DLD1 (cell line): ENCODE measurements at regions not wholly inside any gene's neighbourhood (a gene's known extent, or its start where the extent isn't known, plus 50 kb on each side); places are given as distances from the start of the nearest gene placed in this dataset.

Source experiments
- in situ Hi-C: cut with HindIII; loops from 2 replicates; pipeline ENCODE4 v1.10.0; 2017; ENCODE audit warnings: low sequenced_read_pairs

DNA sequence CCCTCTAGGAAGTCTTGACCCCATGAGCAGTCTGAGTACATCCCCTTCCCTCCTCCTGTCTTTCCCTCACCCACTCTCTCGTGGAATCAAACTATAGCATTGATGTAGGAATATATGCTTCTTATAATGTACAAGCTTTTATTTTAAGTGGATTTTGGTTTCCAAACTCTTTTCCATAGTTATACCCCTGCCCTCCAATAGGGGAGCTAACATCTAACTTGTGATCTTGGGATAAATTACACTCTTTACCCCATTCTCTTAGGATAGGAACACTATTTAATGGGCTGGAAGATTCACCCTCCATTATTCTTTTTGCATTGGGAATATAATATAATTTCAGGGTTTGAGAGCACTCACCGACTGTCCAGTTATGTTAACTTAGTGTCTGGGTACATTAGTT is 465.9 kb downstream of the GATA3 start:
- in situ Hi-C loops: no loop called here

DNA sequence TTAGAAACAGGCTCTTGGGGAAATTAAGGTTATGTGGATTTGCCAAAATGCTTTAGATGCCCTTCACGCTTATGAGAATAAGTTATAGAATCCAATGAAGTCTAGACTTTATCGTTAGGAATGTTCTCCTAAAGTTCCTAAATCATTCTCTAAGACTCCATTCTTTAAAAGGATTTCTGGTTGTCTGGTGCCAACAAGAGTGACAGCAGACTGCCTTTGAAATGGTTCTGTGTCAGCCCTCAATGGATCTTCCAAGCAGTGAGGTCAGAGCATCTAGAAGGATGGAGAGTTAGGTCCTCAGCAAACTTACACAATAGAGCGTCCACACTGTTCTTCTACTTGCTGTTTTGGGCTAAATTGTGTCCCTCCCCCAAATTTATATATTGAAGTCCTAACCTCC is 473.3 kb downstream of the GATA3 start:
- in situ Hi-C loops: no loop called here

DNA sequence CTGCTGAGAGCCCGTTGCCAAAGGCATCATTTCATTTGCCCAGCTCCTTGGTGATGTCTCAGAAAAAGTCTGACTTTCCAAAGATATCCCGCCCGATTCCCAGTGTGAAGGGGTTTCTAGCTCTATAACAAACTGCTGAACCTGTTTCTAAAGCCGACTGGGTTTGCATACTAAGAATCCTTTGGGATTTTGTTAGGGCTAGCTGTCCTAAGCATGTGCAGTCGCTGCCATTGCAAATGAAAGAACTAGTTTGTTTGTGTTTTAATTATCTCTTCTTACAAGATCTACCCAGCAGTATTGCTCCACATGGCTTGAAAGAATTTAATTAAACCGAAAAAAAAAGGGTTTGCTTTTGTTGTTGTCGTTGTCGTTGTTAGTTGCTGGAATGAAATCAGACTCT is 476.6 kb downstream of the GATA3 start:
- in situ Hi-C loops: no loop called here

DNA sequence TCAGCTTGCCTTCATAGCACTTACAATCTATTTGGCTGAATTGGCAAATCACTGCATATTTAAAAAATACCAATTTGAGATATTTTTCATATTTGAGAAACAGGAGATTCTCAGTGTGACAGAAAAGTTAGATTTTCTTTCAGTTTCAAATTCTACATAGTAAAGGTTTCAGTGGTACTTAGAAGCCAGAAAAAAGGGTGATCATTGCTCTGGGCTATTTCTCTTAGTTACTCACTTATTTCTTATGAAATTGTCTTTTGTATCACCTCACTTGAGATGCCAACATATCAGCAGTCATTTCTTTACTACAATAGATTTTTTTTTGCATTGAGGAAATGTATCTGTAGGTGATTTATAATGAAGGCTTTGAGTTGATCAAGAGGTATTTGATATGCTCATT is 478.2 kb downstream of the GATA3 start:
- in situ Hi-C loops: no loop called here

DNA sequence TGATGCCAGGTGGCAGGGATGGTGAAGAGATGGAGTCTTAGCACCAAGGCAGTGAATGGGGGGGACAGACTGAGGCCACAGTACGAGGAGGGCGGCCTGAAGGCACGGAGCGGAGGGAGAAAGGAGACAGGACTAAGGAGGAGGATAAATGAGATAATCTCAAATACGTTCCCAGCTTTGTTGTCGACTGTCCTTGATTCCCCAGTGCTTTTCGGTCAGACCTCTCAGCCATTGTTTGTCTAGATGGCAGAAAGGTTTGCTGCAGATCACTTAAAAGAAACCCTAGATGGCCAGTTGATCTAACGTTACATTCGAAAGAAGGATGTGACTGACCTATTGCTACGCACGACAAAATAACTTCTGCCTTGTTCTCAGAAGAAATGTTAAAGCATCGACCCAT is 479.0 kb downstream of the GATA3 start:
- in situ Hi-C loops: no loop called here

DNA sequence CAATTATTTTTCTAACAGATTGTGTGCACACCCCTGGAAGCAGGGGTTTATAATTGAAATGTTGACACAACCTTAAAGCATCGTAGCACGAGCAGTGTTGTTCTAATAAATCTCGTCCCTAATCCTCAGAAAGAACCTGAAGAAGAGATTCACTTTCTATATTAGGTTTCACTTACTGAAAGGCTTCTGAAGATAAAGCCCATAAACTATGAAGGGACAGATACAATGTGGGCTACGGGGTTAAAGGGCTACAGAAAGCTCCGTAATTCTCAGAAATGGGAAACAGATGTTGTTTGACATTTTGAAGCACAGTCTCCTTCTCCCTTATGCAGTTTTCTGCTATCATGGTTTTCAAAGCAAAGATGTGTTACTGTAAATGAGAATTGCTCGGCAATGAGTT is 479.6 kb downstream of the GATA3 start:
- in situ Hi-C loops: no loop called here

DNA sequence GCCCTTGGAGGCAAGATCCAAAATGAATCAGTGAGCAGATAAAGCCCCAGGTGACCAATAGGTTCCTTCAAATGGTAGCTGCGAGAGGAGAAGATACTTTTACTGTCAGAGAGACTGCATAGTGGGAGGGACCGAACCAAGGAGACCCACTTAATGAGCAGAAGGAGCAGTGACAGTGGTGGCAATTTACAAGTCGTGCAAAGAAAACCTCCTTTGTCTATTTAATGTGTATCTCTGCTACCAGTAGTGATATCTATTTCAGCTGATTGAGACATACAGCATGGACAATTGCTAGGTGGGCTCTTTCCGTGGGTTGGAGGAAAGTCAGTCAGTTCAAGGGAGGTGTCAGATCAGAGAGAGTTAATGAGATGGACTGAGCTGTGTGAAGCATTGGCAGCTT is 480.4 kb downstream of the GATA3 start:
- in situ Hi-C loops: no loop called here

DNA sequence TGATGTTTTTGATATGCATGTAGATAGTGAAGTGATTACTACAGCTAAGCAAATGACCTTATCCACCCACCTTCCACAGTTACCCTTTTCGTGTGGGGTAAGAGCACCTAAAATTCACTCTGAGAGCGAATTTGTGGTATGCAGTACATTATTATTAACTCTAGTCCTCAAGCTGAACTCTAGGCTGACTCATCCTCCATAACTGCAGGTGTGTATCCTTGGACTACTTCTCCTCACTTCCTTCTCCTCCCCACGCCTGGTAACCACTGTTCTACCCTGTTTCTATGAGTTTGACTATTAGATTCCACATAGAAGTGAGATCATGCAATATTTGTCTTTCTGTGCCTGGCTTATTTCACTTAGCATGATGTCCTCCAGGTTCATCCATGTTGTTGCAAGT is 484.6 kb downstream of the GATA3 start:
- in situ Hi-C loops: no loop called here

DNA sequence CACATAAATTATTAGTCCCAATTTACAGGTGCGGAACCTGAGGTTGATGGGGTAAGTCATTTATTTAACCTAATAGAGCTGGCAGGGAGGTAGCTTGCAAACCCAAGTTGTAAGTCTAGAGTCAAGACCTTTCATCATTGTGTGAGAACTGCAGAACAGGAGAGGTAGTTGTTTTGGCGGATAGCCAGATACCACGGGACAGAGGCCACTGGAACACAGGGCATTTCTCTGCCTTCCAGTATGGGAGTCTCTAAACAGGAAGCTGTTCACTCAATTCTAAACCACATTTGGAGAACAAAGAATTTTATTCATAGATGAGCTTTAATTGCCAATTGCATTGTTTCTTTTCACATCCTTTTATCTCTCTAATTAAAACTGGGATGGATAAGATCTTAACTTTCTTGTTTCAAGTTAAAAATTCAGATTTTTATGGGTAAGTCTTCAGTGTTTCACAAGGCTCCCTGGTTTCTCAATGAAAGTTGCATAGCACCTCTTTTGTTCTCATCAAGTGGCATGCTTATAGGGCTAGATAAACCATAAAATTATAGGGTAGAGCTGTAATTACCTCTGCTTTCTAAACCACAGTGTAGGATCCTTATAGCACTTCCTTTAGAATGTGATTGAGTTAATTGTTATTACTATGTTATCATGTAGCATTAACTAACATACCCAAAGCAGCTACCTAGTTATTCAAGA is 489.0 kb downstream of the GATA3 start:
- in situ Hi-C loops: no loop called here

DNA sequence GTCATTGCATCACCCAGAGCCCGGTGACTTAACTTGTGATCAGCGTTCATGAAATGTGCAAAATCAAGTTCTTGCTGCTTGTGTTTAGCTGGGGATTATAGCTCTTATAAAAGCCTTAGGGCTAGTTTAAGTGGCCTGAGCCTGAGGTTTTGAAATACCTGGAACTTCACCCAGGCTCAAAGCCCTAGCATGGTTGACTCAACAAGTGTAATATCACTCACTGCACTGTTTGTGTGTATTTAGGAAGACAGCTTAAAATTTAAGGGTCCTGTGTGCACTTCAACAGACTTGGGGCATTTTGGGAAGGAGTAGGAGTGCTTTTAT is 489.5 kb downstream of the GATA3 start:
- in situ Hi-C loops: no loop called here

DNA sequence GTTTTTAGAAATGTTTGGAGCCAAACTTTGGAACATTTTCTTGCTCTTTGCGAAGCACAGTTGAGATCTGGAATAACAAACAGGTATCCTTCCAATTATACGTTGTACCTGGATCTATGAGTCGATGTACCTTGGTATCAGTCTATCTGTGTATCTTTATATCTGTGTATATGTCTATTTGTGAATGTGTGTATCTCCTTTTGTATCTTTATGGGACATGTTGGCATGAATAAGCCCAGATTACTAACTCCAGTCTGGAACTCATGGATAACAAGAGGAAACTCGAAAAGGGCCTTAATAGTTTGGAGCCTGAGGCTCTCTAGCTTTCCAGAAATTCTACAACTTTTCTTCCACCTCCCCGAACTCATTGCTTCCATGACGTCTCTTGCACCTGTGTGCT is 490.0 kb downstream of the GATA3 start:
- in situ Hi-C loops: no loop called here

DNA sequence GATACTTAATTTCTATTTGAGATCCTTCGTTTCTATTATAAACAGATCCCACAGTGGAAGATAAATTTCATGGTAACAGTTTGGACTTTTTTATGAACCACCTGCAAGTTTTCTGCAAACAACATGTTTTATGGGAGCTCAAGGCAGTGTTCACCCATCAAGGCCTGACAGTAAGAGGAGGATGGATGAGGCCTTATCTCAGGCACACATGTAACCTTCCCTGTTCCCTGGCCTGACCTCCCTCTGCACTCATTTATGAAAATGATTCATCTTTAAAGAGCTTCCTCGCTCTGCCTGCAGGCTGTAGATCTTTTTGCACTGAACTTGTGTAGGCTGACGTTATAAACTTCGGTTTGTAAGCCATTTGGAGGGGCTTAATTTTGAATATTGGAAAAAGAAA is 500.1 kb downstream of the GATA3 start:
- in situ Hi-C loops: no loop called here

DNA sequence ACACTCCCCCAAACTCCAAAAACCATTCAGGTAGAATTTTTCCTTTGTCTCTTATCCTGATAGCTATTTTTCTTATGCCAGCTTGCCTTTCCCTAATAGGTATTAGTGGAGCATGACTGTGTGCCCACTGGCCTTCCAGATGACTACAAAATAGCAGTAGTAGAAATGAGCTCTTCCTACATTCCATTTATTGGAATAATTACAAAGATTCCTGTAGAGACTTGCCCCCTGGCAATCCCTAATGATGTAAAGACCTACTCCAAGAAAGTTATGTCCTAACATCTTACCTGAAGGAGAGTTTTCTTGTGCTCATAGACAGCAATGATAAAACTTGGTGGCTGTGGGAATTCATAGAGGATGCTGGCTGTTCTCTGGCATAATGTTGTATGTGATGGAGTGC is 501.8 kb downstream of the GATA3 start:
- in situ Hi-C loops: no loop called here

DNA sequence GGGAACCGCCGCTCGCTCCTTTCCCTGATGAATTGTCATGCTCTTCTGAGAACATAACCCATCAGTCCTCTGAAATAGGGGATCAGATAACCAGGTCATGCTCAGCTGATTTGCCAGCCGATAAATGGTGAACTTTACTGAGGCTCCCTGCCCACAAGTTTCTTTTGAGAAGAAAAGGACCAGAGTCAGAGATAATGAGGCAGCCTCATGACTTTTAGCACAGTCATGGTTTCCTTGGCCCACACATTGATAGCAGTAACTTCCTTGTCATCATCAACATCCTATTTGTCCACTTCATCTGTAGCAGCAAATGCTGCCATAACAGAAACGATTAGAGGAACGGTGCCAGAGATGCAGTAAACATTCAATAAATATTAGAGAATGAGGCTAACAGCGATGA is 509.0 kb downstream of the GATA3 start:
- in situ Hi-C loops: no loop called here

DNA sequence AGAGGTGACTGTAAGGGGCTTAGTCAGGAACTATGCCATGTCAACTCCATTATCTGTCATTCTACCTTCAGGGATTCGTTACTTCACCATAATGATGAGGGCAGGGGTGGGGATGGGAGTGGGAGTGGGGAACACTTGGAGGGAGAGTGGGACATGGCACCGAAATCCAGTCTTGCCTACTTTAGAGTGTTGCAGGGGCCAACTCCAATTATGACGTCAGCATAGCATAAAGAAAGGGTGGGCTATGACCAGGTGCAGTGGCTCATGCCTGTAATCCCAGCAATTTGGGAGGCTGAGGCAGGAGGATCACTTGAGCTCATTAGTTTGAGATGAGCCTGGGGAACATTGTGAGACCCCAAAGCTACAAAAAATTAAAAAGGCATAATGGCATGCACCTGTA is 512.2 kb downstream of the GATA3 start:
- in situ Hi-C loops: no loop called here

DNA sequence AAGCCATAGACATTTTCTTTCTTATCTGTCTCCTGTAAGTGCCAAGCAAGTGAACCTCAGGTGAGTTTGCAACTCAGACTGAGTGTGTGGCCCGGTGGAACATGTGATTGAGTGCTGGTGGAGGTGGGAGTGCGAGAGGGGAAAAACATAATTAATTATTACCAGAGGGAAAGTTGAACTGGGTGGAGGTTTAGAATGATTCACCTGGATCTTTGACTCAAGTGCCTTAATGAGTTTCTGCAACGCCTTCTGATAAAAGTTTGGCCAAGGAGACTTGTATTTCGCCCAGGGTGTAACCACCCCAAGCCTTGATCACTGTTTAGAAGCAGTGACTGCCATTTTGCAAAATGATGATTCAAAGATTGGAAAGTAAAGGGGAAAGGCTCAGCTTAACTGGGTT is 513.9 kb downstream of the GATA3 start:
- in situ Hi-C loops: no loop called here

DNA sequence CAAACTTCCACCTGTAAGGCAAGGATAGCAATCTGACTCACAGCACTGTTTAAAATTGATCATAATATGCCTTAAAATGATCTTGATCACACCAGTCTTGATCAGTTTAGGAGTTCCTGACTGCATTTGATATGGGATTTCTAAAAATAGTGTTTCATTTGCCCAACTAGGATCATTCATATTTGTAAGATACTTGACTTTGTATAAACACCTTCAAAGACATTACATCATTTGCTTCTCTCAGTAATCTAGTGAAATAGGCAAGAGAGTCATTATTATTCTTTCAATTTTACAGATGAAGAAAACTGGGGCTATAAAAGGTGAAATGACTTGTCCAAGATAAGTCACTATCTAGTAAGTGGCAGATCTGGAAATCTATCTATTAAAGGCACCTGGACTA is 521.1 kb downstream of the GATA3 start:
- in situ Hi-C loops: no loop called here

DNA sequence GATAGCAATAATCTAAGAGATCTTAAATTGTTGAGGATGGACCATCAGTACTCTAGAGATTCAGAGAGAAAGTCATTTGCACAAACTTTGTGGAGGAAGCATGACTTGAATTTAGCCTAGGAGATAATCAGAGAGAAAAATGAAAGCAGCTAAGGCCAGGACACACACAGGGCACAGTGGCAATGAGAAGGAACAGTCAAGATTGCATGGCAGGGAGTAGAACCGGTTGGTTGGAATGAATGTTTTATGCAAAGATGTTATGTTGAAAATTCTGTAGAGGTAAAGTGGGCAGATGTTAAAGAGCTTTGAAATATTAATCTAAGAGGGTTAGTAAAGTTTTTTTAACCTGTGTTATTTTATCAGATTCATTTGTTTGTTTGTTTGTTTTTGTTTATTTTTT is 521.8 kb downstream of the GATA3 start:
- in situ Hi-C loops: no loop called here

DNA sequence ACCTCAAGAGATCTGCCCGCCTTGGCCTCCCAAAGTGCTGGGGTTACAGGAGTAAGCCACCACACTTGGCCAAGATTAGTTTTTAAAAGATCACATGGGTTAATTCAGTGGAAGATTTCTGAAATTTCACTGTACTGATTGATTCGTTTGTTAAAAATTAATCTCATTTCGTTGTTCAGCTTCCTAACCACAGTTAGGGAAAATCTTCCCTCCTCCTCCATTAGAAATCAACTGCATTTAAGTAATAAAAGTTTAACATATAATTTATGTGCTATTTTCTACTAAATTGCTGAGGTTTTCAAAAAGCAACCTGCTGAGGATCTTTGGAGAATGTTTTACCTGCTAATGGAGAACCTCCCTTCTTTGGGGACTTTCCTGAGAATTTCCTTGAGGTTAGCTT is 522.4 kb downstream of the GATA3 start:
- in situ Hi-C loops: no loop called here

DNA sequence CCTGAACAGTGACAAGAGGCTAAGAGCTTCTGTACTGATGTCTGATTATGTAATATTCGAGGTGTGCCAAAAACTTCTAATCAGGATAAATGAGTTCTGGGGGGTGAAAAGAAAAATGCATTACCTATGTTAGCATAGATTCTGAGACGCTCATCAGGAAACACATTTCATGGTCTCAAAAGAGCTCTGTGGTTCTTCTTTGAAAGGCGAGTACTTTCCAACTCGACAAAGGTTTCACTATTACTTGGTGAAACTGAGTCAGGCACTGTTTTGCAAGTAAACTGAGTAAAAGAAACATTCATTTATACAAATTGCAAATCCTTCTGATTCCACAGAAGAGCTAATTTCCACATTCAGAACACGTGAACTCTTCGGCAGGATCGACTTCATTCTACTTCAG is 523.2 kb downstream of the GATA3 start:
- in situ Hi-C loops: no loop called here

DNA sequence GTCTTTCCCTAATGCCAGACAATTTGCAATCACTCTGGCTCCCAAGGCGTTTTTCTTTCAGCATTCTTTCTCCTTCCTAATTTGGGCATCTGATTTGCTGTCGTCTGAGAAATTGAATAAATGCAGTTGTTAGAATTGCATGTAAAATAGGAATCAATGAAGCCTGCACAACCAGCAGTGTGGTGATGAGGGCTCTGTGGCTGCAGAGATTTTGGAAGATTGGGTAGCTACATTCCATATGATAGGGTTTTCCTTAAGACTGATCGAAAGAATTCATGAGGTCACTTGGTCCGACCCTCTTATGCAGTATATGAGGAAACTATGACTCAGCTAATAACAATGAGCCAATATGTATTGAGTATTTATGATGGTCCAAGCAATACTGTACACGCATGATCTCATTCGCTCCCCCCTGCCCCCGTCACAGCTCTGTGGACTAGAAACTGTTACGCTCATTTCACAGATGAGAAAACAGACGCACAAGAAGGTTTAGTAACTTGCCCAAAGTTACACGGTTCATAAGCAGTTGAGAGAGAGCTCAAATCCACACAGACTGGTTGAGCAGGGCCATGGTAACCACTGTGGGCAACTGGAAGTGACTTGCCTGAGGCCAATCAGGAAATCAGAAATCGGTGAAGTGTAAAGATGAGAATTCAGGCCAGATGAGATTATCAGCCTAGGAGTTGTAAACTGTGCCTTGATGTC is 527.2 kb downstream of the GATA3 start:
- in situ Hi-C loops: no loop called here

DNA sequence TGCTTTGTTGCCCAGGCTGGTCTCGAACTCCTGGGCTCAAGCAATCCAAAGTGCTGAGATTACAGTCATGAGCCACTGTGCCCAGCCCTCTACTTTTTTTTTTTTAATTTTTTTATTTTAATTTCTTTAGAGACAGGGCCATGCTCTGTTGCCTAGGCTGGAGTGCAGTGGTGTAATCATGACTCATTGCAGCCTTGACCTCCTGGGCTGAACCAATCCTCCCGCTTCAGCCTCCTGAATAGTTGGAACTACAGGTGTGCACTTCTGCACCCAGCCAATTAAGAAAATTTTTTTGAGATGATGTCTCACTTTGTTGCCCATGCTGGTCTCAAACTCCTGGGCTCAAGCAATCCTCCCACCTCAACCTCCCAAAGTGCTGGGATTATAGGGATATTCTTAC is 528.6 kb downstream of the GATA3 start:
- in situ Hi-C loops: no loop called here

DNA sequence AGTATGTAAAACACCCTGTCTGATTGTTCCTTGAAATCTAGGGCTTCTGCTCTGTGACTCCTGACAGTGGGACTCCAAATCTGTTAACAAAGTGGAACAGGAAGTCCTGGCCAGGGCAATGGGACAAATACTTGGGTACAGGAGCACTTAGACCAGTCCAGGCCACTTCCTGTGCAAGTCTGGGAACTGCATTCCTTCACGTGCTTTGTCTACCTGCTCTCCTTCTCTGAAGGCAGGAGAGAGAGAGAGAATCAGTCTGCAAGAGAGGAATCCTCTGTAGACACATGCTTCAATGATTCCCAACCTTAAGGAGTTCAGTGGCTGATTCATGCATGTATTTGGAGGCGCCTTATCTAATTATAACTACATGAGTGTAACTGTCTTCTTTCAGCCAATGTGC is 530.2 kb downstream of the GATA3 start:
- in situ Hi-C loops: no loop called here
